RPMI7951 (cell line): ENCODE measurements at regions not wholly inside any gene's neighbourhood (a gene's known extent, or its start where the extent isn't known, plus 50 kb on each side); places are given as distances from the start of the nearest gene placed in this dataset.
"Not testable (repeated sequence)": the region's sequence is repeated elsewhere in the genome, so short reads cannot be mapped to it uniquely, and the experiment has no call there.

Experiments
- DNase-seq: peaks from one replicate; pipeline ENCODE4 v3.0.0-alpha.2; 2012; ENCODE audit warnings: low read depth

- DNase-seq, result no peak
Measured at GRCh38 chr6:776528-776931, 83.6 kb upstream of the EXOC2 start.

- no peak for DNase-seq
Measured at GRCh38 chr6:775863-776262, 82.9 kb upstream of the EXOC2 start.

- DNase-seq, result not testable (repeated sequence)
Measured at GRCh38 chr6:771683-772082, 78.7 kb upstream of the EXOC2 start.

- no peak for DNase-seq
Measured at GRCh38 chr6:767755-768512, 75.0 kb upstream of the EXOC2 start.

- DNase-seq, result peak; percentile 12
Measured at GRCh38 chr6:766625-767024, 73.7 kb upstream of the EXOC2 start.

- DNase-seq, result no peak
Measured at GRCh38 chr6:761997-762396, 69.1 kb upstream of the EXOC2 start.

GRCh38 chr6:760982-761955 lies 68.3 kb upstream of the EXOC2 start:
- no peak for DNase-seq

- DNase-seq, result no peak
Measured at GRCh38 chr6:759729-760128, 66.8 kb upstream of the EXOC2 start.

- DNase-seq, result no peak
Measured at GRCh38 chr6:756224-756623, 63.3 kb upstream of the EXOC2 start.

- no peak for DNase-seq
Measured at GRCh38 chr6:754202-754601, 61.3 kb upstream of the EXOC2 start.

GRCh38 chr6:753486-753885 lies 60.5 kb upstream of the EXOC2 start:
- DNase-seq, result peak; percentile 75

- no peak for DNase-seq
Measured at GRCh38 chr6:752438-752837, 59.5 kb upstream of the EXOC2 start.

- DNase-seq, result no peak
Measured at GRCh38 chr6:751765-752164, 58.8 kb upstream of the EXOC2 start.

GRCh38 chr6:747921-748320 lies 55.0 kb upstream of the EXOC2 start:
- DNase-seq, result no peak

GRCh38 chr6:747028-747427 lies 54.1 kb upstream of the EXOC2 start:
- DNase-seq, result peak; percentile 51

- DNase-seq, result no peak
Measured at GRCh38 chr6:744666-745353, 51.9 kb upstream of the EXOC2 start.

GRCh38 chr6:743320-744096 lies 50.6 kb upstream of the EXOC2 start:
- no peak for DNase-seq
